ENCODE measurements at regions not wholly inside any gene's neighbourhood (a gene's known extent, or its start where the extent isn't known, plus 50 kb on each side); places are given as distances from the start of the nearest gene placed in this dataset.

DNA sequence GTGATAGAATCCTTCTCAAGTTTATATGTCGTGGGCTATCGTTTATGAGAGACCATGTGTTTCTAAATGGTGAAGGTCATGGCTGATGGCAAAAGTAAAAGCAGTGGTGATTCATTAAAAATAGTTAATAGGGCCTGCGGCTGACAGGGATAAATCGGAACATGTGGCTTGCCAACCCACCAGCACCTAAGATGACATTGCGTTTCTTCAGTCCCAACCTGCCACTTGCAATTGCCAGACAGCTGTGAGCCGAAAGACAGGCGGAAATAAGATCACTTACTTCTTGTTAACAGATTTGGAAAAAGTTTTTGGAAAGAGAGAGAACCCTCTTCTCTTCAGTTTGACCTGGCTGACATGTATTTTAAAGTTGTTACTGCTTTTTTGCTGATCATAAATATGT is 131.5 kb upstream of the MPPED2 start:
- TF ChIP-seq, protein P1, sequence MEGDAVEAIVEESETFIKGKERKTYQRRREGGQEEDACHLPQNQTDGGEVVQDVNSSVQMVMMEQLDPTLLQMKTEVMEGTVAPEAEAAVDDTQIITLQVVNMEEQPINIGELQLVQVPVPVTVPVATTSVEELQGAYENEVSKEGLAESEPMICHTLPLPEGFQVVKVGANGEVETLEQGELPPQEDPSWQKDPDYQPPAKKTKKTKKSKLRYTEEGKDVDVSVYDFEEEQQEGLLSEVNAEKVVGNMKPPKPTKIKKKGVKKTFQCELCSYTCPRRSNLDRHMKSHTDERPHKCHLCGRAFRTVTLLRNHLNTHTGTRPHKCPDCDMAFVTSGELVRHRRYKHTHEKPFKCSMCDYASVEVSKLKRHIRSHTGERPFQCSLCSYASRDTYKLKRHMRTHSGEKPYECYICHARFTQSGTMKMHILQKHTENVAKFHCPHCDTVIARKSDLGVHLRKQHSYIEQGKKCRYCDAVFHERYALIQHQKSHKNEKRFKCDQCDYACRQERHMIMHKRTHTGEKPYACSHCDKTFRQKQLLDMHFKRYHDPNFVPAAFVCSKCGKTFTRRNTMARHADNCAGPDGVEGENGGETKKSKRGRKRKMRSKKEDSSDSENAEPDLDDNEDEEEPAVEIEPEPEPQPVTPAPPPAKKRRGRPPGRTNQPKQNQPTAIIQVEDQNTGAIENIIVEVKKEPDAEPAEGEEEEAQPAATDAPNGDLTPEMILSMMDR (IDR thresholded peaks at IDR 0.05; ENCODE audit: insufficient read depth, low read length): no peak
- TF ChIP-seq POLR2AphosphoS5 (IDR thresholded peaks at IDR 0.05; ENCODE audit: low read depth) (no peak), GABPA (IDR thresholded peaks at IDR 0.05; ENCODE audit: low read depth) (no peak), SPI1 (IDR thresholded peaks at IDR 0.05; ENCODE audit: borderline replicate concordance, low read depth) (no peak)
